ENCODE measurements at regions not wholly inside any gene's neighbourhood (a gene's known extent, or its start where the extent isn't known, plus 50 kb on each side); places are given as distances from the start of the nearest gene placed in this dataset.

GRCh38 chr14:65872536-65872935 is 460.0 kb downstream of the FUT8 start:
- no peak for DNase-seq (ENCODE audit: low spot score)

- no peak for DNase-seq (ENCODE audit: low spot score)
Observed at GRCh38 chr14:65877166-65877565, 464.6 kb downstream of the FUT8 start.

GRCh38 chr14:65877624-65878023 is 465.1 kb downstream of the FUT8 start:
- DNase-seq (ENCODE audit: low spot score): no peak

GRCh38 chr14:65878586-65878985 is 466.1 kb downstream of the FUT8 start:
- DNase-seq (ENCODE audit: low spot score): no peak

GRCh38 chr14:65879248-65880009 is 466.9 kb downstream of the FUT8 start:
- no peak for DNase-seq (ENCODE audit: low spot score)

GRCh38 chr14:65880507-65880906 is 468.0 kb downstream of the FUT8 start:
- DNase-seq (ENCODE audit: low spot score): no peak

GRCh38 chr14:65881642-65882041 is 469.1 kb downstream of the FUT8 start:
- DNase-seq (ENCODE audit: low spot score): no peak

- DNase-seq (ENCODE audit: low spot score): no peak
Observed at GRCh38 chr14:65888677-65889076, 476.1 kb downstream of the FUT8 start.

- peak; percentile 19 for DNase-seq (ENCODE audit: low spot score)
Observed at GRCh38 chr14:65892315-65892714, 479.8 kb downstream of the FUT8 start.

- DNase-seq (ENCODE audit: low spot score): no peak
Observed at GRCh38 chr14:65900164-65900563, 487.6 kb downstream of the FUT8 start.

- no peak for DNase-seq (ENCODE audit: low spot score)
Observed at GRCh38 chr14:65901595-65901994, 489.1 kb downstream of the FUT8 start.

- no peak for DNase-seq (ENCODE audit: low spot score)
Observed at GRCh38 chr14:65904988-65905387, 492.5 kb downstream of the FUT8 start.

GRCh38 chr14:65906344-65906743 is 493.8 kb downstream of the FUT8 start:
- DNase-seq (ENCODE audit: low spot score): no peak

GRCh38 chr14:65906948-65907347 is 494.4 kb downstream of the FUT8 start:
- no peak for DNase-seq (ENCODE audit: low spot score)

GRCh38 chr14:65910108-65910786 is 497.7 kb downstream of the FUT8 start:
- DNase-seq (ENCODE audit: low spot score): no peak

- no peak for DNase-seq (ENCODE audit: low spot score)
Observed at GRCh38 chr14:65915125-65915524, 502.6 kb downstream of the FUT8 start.

GRCh38 chr14:65916055-65916454 is 503.5 kb downstream of the FUT8 start:
- DNase-seq (ENCODE audit: low spot score): no peak

GRCh38 chr14:65920996-65921395 is 508.5 kb downstream of the FUT8 start:
- no peak for DNase-seq (ENCODE audit: low spot score)

GRCh38 chr14:65922142-65922541 is 509.6 kb downstream of the FUT8 start:
- DNase-seq (ENCODE audit: low spot score): no peak

GRCh38 chr14:65926504-65926903 is 514.0 kb downstream of the FUT8 start:
- no peak for DNase-seq (ENCODE audit: low spot score)

GRCh38 chr14:65926935-65927700 is 514.6 kb downstream of the FUT8 start:
- DNase-seq (ENCODE audit: low spot score): no peak

- no peak for DNase-seq (ENCODE audit: low spot score)
Observed at GRCh38 chr14:65927931-65928356, 515.4 kb downstream of the FUT8 start.
